ENCODE measurements at regions not wholly inside any gene's neighbourhood (a gene's known extent, or its start where the extent isn't known, plus 50 kb on each side); places are given as distances from the start of the nearest gene placed in this dataset.

GRCh38 chr18:49658823-49659404, 97.1 kb downstream of the LIPG start:
- TF ChIP-seq REST (IDR thresholded peaks at IDR 0.05; ENCODE audit: insufficient read depth in 1 of 2, low read depth in 2 of 2, low read length in 2 of 2) (no peak), TAF1 (IDR thresholded peaks at IDR 0.05; ENCODE audit: borderline replicate concordance, insufficient read depth, low read length) (no peak), SIN3A (IDR thresholded peaks at IDR 0.05; ENCODE audit: borderline replicate concordance, insufficient read depth, low read length) (no peak), POLR2AphosphoS5 (IDR thresholded peaks at IDR 0.05; ENCODE audit: low read depth, low read length) (no peak), FOXP2 (optimal IDR thresholded peaks at IDR 0.05; ENCODE audit: borderline replicate concordance, extremely low read depth, extremely low read length, insufficient read depth) (no peak)

Measured in PFSK-1 (cell line).